Eye (tissue), 1 donor: ENCODE measurements at regions not wholly inside any gene's neighbourhood (a gene's known extent, or its start where the extent isn't known, plus 50 kb on each side); places are given as distances from the start of the nearest gene placed in this dataset.

Source experiments
- DNase-seq: peaks from one replicate; pipeline ENCODE4 v3.0.0-alpha.2; 2015

DNA sequence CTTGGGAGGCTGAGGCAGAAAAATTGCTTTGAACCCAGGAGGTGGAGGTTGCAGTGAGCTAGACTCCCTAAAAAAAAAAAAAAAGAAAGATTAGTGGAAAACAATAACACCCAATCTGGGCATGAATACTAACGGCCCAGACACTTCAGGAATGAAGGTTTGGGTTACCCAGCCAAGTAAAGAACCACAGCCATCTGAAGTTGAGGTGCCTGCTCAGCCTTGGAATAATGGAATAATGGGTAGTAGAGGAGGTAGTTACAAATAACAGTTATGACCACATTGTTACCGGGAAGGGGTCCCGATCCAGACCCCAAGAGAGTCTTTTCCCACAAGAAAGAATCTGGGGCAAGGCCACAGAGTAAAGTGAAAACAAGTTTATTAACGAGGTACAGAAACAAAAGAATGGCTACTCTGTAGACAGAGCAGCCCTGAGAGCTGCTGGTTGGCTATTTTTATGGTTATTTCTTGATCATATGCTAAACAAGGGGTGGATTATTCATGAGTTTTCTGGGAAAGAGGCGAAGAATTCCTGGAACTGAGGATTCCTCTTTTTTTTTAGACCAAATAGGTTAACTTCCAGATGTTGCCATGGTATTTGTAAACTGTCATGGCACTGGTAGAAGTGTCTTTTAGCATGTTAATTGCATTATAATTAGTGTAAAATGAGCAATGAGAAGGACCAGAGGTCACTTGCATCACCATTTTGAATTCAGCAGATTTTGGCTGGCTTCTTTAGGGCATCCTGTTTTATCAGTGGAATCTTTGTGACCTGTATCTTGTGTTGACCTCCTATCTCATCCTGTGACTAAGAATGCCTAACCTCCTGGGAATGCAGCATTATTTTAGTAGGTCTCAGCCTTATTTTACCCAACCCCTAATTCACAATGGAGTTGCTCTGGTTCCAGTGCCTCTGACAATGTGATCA, 96.2 kb upstream of the HAAO start:
- DNase-seq, result no peak

GRCh38 chr2:42886921-42887320, 94.5 kb upstream of the HAAO start:
- no peak for DNase-seq

DNA sequence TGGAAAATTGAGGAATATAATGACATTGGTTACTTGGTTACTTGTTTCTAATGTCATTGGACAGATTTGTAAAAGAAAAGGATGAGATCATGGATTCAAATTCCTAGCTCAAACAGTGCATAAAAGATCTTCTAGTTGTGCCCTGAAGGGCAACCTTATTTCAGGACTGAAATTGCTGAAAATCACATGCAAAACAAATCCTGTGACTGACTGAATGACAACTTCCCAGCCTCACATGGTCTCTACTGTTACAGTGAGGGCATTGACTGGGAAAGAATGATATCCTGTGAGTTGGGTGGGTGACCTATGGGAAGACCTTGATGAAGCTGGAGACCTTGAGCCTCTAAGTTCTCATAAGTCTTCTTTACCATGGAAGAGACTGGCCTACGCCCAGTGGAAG, 90.4 kb upstream of the HAAO start:
- DNase-seq, result no peak

DNA sequence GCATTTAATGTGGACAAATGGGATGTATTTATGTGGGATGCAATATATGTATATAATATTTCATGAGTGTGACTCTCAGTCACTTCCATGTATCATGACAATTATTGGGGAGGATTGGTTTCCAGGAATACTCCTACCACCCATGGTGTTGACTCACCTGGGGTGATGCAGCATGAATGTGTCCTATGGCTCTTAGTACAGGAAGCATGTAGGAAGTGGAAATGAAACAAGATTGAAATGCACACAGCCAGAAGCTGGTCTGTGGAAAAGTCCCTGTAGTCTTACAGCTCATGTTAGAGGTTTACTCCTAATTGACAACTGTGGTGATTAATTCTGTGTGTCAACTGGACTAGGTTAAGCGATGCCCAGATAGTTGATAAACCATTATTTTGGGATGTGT, 89.3 kb upstream of the HAAO start:
- DNase-seq, result no peak

DNA sequence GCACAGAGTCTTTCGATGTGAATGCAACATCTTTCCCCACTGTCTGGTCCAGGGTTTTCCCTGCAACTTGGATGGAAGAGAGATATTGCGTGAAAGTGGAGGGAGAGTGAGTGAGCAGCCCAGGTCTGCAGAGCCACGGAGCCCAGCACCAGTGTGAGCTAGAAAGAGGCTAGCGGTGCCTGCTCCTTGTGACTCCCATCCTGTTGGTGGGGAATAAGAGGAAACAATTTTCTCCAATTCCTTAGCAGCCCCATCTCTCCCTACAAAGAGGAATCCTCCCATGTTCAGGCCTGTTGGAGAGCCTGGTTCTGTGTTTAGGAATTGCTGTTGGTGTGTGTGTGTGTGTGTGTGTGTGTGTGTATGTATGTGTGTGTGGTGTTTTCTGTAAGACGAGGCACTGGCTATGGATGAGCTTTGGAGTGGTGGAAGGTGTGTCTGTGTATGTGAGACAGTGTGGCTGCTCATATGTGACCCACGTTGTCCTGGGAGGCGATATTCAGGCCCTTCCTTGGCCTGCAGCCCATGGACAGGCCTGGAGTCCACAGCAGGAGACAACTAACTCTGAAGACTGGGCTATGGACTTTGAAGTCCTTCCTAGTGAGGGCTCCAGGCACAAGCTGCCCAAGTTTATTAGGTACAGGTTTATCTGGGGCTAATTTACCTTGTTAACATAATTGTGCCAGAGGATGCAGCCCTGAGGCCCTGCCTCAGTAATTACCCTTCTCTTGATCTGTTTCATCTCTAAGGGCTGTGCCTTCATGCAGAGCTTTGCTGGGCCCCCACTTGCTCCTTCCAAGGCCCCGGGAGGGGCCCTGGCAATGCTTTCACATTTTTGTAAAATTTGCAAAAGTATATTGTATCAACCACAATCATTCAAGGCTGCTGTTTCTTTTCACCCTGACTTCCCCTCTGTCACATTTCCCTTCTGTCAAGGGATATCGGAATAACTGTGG, 88.6 kb upstream of the HAAO start:
- no peak for DNase-seq

DNA sequence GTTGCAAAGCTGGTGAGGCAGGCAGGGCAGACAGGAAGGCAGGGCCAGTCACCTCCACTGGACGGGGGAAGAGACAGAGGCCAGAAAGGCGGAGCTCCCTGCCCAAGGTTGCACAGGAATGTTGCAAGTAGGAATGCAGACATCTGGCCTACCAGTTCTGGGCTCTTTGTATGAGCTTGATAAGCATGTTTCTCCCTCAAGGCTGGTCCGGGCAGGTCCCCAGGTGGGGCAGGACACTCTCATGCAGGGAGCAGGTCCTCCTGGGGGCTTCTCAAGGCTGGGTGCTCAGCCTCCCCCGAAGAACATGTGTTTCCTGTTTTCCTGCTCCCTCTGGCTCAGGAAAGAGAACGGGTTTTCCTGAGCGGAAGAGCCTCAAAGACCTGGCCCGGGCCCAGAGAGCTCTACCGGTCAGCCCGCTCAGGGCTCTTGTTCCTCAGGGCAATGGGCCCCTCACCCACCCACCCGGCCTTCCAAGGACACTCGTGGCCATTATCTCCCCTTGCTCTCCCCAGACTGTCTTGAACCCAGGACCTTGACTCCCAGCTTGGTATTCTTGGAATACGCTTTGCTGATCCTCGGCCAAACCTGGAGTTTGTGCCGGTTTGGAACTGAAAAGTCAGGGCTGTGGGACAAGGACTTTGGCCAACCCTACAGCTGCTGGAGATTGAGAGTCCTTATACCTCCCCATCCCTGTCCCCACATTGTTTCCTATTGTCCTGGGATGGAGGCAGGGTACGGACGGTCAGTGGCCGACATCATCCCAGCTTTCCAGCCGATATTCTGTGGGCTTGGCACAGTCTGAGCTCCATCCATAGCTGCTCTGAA, 87.7 kb upstream of the HAAO start:
- no peak for DNase-seq

- DNase-seq, result no peak
Measured at GRCh38 chr2:42879121-42879705, 86.8 kb upstream of the HAAO start.

GRCh38 chr2:42878581-42878980, 86.2 kb upstream of the HAAO start:
- no peak for DNase-seq

DNA sequence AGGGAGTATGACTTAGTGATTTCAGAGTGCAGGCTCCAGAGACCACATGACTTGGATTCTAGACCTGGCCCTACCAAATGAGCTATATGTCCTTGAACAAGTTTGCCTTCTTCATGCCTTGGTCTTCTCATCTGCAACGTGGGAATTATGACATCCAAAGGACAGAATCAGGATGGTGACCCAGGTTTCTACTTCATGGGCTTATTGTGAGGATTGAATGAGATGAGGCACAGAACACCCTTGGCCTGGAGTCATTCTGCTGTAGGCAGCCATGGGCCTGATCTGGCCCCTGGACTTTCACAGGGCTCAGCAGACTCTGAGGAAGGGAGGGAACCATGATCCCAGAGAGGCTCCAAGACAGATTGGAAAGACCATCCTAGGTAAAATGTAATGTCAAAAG, 85.6 kb upstream of the HAAO start:
- no peak for DNase-seq

GRCh38 chr2:42877511-42877910, 85.1 kb upstream of the HAAO start:
- no peak for DNase-seq

GRCh38 chr2:42876326-42876751, 84.0 kb upstream of the HAAO start:
- DNase-seq, result peak; percentile 54

DNA sequence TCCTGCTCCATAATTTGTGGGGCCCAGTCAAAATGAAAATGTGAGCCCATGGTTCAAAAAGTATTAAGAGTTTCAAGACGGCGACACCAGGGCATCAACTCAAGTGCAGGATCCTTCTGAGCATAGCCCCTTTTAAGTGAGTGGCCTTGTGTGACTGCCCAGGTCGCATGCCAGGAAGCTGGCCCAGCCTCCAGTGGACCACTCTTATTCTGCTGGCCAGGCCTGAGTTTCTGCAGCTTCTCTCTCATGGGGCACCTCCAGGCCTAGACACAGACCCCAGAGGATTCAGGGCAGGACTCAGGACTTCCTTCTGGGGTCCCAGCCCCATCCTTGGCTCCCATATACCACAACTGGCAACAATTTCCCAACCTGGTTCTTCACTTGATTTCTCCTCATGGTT, 83.5 kb upstream of the HAAO start:
- DNase-seq, result no peak

- no peak for DNase-seq
Measured at GRCh38 chr2:42874949-42875801, 82.8 kb upstream of the HAAO start.

DNA sequence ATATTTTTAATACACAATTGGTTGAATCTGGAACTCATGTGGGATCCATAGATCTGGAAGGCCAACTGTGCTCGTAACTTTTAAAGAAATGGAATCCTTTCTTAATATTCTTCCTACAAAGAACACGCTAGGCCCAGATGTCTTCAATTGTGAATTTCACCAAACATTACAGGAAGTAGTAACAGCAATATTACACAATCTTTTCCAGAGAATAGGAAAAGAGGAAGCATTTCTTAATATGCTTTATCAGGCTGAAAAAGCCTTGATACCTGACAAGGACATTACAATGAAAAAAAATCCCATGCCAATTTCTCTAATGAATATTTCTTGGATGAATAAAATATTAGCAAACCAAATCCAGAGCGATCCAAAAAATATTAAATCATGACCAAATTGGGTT, 80.3 kb upstream of the HAAO start:
- peak; percentile 56 for DNase-seq

DNA sequence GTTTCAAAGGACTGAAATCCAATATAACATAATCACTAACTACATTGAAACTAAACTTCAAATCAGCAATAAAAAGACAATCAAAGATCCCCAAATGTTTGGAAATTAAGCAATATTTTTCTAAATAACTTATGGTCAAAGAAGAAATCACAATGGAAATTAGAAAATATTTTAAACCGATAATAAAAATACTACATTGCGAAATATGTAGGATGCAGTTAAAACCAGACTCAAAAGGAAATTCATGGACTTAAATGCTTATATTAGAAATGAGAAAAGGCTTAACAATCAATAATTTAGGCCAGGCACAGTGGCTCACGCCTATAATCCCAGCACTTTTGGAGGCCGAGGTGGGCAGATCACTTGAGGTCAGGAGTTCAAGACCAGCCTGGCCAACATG, 79.0 kb upstream of the HAAO start:
- no peak for DNase-seq

GRCh38 chr2:42868874-42869273, 76.5 kb upstream of the HAAO start:
- no peak for DNase-seq

DNA sequence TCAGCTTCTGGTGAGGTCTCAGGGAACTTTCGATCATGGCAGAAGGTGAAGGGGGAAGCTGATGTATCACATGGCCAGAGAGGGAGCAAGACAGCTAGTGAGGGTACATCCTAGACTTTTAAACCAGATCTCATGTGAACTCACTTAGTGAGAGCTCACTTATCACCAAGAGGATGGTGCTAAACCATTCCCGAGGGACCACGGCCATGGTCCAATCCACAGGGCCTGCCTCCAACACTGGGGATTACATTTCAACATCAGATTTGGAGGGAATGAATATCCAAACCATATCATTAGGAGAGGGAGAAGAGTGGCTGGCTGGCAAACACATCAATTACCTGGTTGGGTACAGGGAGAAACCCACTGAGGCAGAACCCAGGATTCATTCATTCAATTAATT, 75.7 kb upstream of the HAAO start:
- DNase-seq, result no peak

- no peak for DNase-seq
Measured at GRCh38 chr2:42867093-42868065, 75.0 kb upstream of the HAAO start.

GRCh38 chr2:42865884-42866881, 73.8 kb upstream of the HAAO start:
- no peak for DNase-seq
